Esophagus muscularis mucosa (tissue), 4 donors: ENCODE measurements at regions not wholly inside any gene's neighbourhood (a gene's known extent, or its start where the extent isn't known, plus 50 kb on each side); places are given as distances from the start of the nearest gene placed in this dataset.

Experiments
- DNase-seq: peaks from one replicate; pipeline ENCODE4 v3.0.0-alpha.2; 2017; ENCODE audit errors: extremely low spot score
- H3K27ac ChIP-seq, 4 donors: fragments of 200-600 bp; sonication (generic); replicated peaks in 1 of 4; 1 replicate in 3 of 4; 2 replicates in 1 of 4; pipeline ENCODE4 v1.5.1; 2016 to 2019; ENCODE audit warnings: mild to moderate bottlenecking in 1 of 4
- H3K27me3 ChIP-seq, 4 donors: fragments of 200-600 bp; sonication (generic); one replicate each; pipeline versions ENCODE4 v1.5.1 to v1.6.0; 2016 to 2019
- H3K36me3 ChIP-seq, 4 donors: fragments of 200-600 bp; sonication (generic); one replicate each; pipeline ENCODE4 v1.5.1; 2016 to 2019
- H3K4me1 ChIP-seq, 4 donors: fragments of 200-600 bp; sonication (generic); one replicate each; pipeline ENCODE4 v1.5.1; 2016 to 2019
- H3K4me3 ChIP-seq, 4 donors: fragments of 200-600 bp; sonication (generic); 1 replicate in 2 of 4; 2 replicates in 2 of 4; pipeline ENCODE4 v1.5.1; 2016 to 2019; ENCODE audit warnings: mild to moderate bottlenecking in 4 of 4, moderate library complexity in 1 of 4
- H3K9me3 ChIP-seq, 4 donors: fragments of 200-600 bp; sonication (generic); 1 replicate in 3 of 4; 2 replicates in 1 of 4; pipeline ENCODE4 v1.5.1; 2016 to 2019
- CTCF ChIP-seq, 3 experiments: fragments of 200-600 bp in 2 of 3; fragments of 450-650 bp in 1 of 3; sonication (generic) in 2 of 3; IDR thresholded peaks; one replicate each; pipeline ENCODE4 v1.5.1; 2017 to 2019; ENCODE audit warnings: antibody characterized with exemption in 3 of 3, mild to moderate bottlenecking in 2 of 3, moderate library complexity in 1 of 3
- EP300 ChIP-seq: sonication (generic); formaldehyde crosslinking; IDR thresholded peaks from one replicate; pipeline ENCODE4 v1.6.1; 2017; ENCODE audit warnings: antibody characterized with exemption
- POLR2A ChIP-seq: fragments of 450-650 bp; IDR thresholded peaks from one replicate; pipeline ENCODE4 v1.6.1; 2017; ENCODE audit warnings: antibody characterized with exemption, moderate library complexity, mild to moderate bottlenecking, low read depth
- POLR2AphosphoS5 ChIP-seq, 2 donors: sonication (generic); formaldehyde crosslinking; IDR thresholded peaks; one replicate each; pipeline ENCODE4 v1.6.1; 2017; ENCODE audit warnings: antibody characterized with exemption in 2 of 2
- WGBS: methylation state at CpG from one replicate; pipeline ENCODE4 v1.1.5; 2018; 5-methylcytosine and 5-hydroxymethylcytosine counted together
- intact Hi-C: fragments of 100-400 bp; cut with DNase I; formaldehyde crosslinking; loops from one replicate; pipeline ENCODE4 v1.15.1; 2023

- Histone ChIP-seq H3K27me3 (no peaks in the 10 kb centered on the region), H3K9me3 (no peaks in the 10 kb centered on the region), H3K4me3 (no peak overlapping the region), H3K4me1 (peaks cover 11 to 20% (median 12%) of the 10 kb centered on the region in 4 donors), H3K36me3 (no peaks in the 10 kb centered on the region), H3K27ac (no peak overlapping the region)
- intact Hi-C loops: no loop called here
- TF ChIP-seq POLR2A: no peak
- TF ChIP-seq EP300: no peak
- no peak for TF ChIP-seq POLR2AphosphoS5 (IDR thresholded peaks at IDR 0.05)
- TF ChIP-seq CTCF (IDR thresholded peaks at IDR 0.05): no peak
- 73% methylated on average over 3 of the region's 3 CpGs for WGBS
- DNase-seq: no peak
These were observed 781.7 kb downstream of the MECOM start for GRCh38 chr3:168881804-168882203.

GRCh38 chr3:168878655-168879054 is 782.9 kb upstream of the GOLIM4 start:
- H3K27me3 ChIP-seq: no peaks in the 10 kb centered on the region
- 90% methylated on average over 1 of the region's 1 CpG for WGBS
- intact Hi-C loops: no loop called here
- peaks cover 0 to 11% (median 0%) of the 10 kb centered on the region in 4 donors for H3K4me1 ChIP-seq
- TF ChIP-seq EP300: no peak
- no peak for TF ChIP-seq POLR2AphosphoS5 (IDR thresholded peaks at IDR 0.05)
- TF ChIP-seq POLR2A: no peak
- TF ChIP-seq CTCF (IDR thresholded peaks at IDR 0.05): no peak
- DNase-seq: no peak
- H3K27ac ChIP-seq: no peak overlapping the region
- no peaks in the 10 kb centered on the region for H3K36me3 ChIP-seq
- H3K4me3 ChIP-seq: no peak overlapping the region
- H3K9me3 ChIP-seq: no peaks in the 10 kb centered on the region

- H3K4me1 ChIP-seq: peaks cover 0 to 11% (median 0%) of the 10 kb centered on the region in 4 donors
- no peak overlapping the region for H3K4me3 ChIP-seq
- H3K27me3 ChIP-seq: no peaks in the 10 kb centered on the region
- no peaks in the 10 kb centered on the region for H3K9me3 ChIP-seq
- no peaks in the 10 kb centered on the region for H3K36me3 ChIP-seq
- no peak for DNase-seq
- TF ChIP-seq CTCF (IDR thresholded peaks at IDR 0.05) (no peak), EP300 (no peak), POLR2AphosphoS5 (IDR thresholded peaks at IDR 0.05) (no peak), POLR2A (no peak)
- WGBS: 77% methylated on average over 1 of the region's 1 CpG
- intact Hi-C loops: no loop called here
- H3K27ac ChIP-seq: no peak overlapping the region
These were observed 782.2 kb upstream of the GOLIM4 start for GRCh38 chr3:168877899-168878298.

GRCh38 chr3:168876346-168877035 is 780.8 kb upstream of the GOLIM4 start:
- no peak for DNase-seq
- Histone ChIP-seq H3K9me3 (no peaks in the 10 kb centered on the region), H3K27me3 (no peaks in the 10 kb centered on the region), H3K4me1 (peaks cover 0 to 11% (median 0%) of the 10 kb centered on the region in 4 donors), H3K4me3 (no peak overlapping the region), H3K36me3 (no peaks in the 10 kb centered on the region), H3K27ac (no peak overlapping the region)
- WGBS: 55% methylated on average over 4 of the region's 4 CpGs
- TF ChIP-seq POLR2AphosphoS5 (IDR thresholded peaks at IDR 0.05) (peak in 1 of 2 donors; percentile 20), CTCF (IDR thresholded peaks at IDR 0.05) (no peak)
- intact Hi-C loops: no loop called here

GRCh38 chr3:168872826-168873225 is 777.1 kb upstream of the GOLIM4 start:
- Histone ChIP-seq H3K36me3 (no peaks in the 10 kb centered on the region), H3K4me3 (no peak overlapping the region), H3K27me3 (no peaks in the 10 kb centered on the region), H3K4me1 (peaks cover 0 to 5% (median 0%) of the 10 kb centered on the region in 4 donors), H3K9me3 (no peaks in the 10 kb centered on the region), H3K27ac (no peak overlapping the region)
- no peak for TF ChIP-seq POLR2A
- no peak for TF ChIP-seq EP300
- WGBS: 85% methylated on average over 3 of the region's 3 CpGs
- intact Hi-C loops: no loop called here
- DNase-seq: no peak
